ENCODE measurements at regions not wholly inside any gene's neighbourhood (a gene's known extent, or its start where the extent isn't known, plus 50 kb on each side); places are given as distances from the start of the nearest gene placed in this dataset.

DNA sequence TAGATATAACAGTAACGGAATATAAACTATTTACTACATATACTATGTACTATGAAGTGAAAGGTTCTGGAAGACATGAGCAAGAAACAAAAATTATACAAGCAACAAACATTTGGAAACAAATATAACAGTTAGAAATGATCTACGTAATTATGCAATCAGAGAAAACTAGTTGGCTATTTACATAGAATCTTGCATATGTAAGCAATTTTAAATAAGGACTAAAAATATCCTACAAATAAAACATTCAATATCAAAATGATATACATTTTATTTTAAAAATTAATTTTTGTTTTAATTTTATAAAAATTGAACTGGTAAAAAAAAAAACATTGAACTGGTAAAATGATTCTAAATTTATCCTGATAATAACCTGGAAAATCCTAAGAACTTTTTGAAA is 642.5 kb upstream of the PCDH10 start:
- DNase-seq (ENCODE audit: low read depth in 2 of 3, low spot score in 2 of 3): no peak

DNA sequence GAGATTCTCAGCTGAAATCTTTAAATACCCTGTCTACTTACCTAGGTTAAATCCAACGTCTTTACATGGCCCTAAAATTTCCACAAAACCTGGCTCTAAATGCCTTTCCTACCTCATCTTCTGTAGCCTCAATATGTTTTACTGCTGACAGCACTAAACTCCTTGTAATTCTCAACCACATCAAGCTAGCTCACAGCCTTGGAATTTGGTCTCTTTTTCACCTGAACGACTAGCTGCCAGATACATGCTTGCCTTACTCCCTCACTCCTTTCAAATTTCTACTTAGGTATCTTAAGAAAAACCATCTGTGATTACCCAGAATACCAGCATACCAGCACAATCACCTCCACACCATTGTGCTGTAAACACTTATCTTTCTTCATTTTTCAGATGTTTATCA is 635.6 kb upstream of the PCDH10 start:
- DNase-seq (ENCODE audit: low read depth in 2 of 3, low spot score in 2 of 3): no peak

DNA sequence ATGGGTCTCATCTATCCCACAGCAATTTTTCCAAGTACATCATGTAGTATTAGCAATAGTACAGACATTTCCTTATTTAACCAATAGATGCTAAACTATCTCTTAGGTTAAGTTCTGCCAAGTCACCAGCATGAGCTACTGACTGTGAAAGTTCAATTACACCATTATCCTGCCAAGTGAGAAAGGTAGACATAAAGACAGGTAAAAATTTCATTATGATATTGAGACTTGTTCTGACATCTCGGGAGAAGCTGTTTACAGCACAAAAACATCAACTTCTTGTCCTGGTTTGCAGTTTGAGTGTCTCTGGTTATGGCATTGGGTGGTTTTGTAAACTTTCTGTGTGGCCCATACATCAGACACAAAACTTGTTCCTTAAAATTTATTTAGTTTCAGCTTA is 622.4 kb upstream of the PCDH10 start:
- no peak for DNase-seq (ENCODE audit: low read depth in 2 of 3, low spot score in 2 of 3)

DNA sequence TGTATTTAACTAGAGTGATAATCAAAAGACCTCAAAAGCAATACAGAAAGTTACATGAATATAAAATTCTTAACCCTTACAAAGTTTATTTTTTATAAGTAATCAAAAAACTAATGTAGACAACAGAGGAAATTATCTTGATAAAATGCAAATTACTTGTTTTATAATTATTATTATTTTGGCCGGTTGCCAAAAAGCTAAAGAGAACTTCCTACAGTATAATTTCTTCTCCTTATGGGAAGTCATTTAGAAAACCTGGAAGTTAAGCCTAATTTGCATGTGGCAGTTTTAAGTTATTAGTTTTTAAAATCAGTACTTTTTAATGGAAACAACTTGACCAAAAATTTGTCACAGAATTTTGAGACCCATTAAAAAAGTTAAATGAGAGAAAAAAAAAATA is 621.3 kb upstream of the PCDH10 start:
- DNase-seq (ENCODE audit: low read depth in 2 of 3, low spot score in 2 of 3): no peak

DNA sequence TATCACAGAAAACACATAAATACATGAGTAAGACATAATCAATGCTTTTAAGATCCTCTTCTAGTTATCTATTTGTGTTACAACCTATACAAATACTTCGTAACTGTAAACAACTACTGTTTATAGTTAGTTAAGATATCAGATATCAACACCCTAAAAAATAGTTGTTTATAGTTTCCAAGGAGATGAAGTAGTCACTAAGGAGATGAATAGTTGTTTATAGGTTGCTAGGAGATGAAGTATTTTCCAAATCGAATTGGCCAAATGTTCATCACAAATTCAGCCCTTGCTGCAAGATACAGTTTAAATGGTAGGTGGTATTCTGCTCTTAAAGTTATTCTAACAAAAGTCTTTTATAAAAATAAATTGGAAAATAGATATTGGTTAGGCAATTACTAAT is 618.2 kb upstream of the PCDH10 start:
- no peak for DNase-seq (ENCODE audit: low read depth in 2 of 3, low spot score in 2 of 3)

DNA sequence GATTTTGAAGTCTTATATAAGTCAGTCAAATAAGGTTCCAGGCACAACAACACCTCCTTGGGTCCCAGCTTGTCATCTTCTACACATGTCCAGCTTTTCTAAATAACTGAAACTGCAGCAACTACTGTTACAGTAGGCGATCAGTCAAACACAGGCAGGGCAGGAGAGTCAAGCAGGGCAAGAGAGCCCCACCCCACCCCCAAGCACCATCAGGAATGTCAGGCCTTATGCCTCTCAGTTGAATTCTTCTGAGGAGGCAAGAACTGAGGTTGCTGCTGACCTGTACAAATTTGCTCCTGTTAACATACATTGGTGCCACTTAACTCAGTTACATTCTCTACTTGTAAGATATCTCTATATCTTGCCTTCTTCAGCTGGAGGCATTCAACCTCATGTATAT is 608.8 kb upstream of the PCDH10 start:
- no peak for DNase-seq (ENCODE audit: low read depth in 2 of 3, low spot score in 2 of 3)

DNA sequence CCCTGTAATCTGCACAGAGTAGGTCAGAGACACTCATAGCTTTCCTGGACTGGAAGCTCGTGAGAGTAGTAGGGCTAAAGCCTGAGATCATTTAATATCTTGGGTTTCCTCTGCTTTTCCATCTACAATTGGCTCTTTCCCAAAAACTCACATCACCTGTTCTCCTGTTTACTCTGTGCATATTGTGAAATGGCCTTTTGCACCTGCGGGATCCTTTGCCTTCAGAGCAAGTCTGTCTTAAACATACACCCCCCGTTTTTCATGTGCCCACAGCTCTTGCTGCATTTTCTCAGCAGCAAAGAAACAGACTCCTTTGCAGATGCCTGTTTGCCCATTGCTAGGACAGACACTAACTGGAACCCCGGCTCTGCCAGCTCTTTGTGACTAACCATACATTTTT is 608.3 kb upstream of the PCDH10 start:
- DNase-seq (ENCODE audit: low read depth in 2 of 3, low spot score in 2 of 3): no peak

DNA sequence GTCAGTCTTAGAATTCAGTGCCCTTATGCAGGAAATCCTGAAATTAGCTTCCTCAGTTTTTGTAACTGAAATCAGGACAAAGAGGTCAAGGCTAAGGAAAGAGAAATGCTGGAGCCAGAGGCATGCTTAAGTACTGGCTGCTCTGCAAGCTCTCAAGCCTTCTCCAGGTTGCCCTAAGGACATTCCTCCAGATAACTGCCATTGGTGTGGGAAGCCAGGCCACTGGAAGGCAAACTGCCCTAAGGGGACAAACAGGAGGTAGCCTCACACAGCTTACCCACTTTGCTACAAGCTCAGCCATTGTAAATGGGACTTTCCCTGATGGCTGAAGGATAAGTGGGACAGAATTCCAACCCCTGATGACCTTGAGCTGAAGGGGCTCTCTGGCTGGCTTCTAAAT is 606.9 kb upstream of the PCDH10 start:
- no peak for DNase-seq (ENCODE audit: low read depth in 2 of 3, low spot score in 2 of 3)

DNA sequence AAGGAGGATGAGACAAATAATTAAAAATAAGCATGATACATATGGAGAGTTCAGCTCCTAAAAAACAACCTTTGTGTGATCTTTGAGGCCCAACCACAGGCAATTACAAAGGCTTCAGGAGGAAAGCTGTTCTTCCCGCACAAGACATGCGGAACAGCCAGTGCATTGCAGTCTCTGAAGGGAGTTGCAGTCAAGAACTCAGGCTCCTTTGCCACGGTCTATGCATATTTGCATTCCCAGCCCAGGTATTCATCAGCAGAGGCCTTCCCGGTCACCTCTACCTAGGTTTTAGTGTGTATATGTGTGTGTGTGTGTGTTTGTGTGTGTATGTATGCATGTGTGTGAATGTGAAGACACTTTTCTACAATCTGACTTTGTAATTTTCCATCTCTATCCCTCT is 600.6 kb upstream of the PCDH10 start:
- DNase-seq (ENCODE audit: low read depth in 2 of 3, low spot score in 2 of 3): no peak

DNA sequence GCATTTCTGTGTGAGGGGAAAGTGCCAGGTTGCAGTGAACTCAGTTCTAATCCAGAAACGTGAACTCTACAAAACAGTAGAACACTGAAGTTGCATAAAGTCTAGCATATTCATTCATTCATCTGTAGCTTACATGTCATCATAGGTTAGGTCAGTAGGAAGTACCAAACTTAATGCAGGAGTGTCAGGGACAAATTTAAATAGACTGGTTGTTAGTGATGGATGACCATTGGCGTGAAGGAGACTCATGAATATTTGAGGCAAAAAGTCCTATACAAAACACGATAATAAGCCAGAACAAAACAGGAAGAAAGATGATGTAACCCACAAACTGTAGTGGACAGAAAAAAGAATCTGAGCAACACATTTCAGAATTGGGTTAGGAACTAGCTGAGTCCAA is 592.8 kb upstream of the PCDH10 start:
- no peak for DNase-seq (ENCODE audit: low read depth in 2 of 3, low spot score in 2 of 3)

DNA sequence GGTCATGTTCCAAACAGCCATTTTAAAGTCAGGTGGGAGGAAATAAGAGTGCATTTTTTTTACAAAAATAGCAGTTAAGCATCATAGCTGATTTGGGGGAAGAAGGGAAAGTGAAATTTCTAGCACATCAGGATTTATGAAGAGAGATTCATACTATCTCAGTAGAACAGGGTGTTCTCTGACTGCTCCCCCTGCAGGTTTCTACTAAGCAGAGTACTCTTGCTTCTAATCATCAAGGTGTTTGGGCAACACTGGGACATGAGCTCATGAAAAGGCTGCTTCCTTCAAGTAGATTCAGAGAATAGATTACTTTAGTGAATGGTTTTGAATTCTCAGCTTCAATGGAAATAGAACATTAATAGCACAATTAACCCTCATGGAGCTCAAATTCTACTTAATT is 591.4 kb upstream of the PCDH10 start:
- no peak for DNase-seq (ENCODE audit: low read depth in 2 of 3, low spot score in 2 of 3)

DNA sequence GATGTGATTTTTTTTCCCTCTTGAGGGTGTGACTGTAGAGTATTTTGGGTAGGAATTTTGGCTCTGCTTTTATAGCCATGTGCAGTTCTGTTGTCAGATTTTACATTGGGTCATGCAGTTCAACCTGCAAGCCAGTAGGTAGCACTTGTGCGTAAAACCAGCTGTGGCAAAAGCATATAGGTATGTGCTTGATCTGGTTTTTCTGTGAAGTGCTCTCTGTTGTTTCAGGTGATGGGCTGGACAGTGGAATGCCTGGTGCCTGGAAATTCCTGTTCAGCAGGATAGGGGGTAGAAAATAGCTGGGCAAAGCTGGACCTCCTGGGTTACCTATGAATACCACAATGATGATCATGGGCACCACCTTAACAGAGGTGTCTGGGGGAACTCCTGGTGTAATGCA is 584.2 kb upstream of the PCDH10 start:
- DNase-seq (ENCODE audit: low read depth in 2 of 3, low spot score in 2 of 3): no peak

DNA sequence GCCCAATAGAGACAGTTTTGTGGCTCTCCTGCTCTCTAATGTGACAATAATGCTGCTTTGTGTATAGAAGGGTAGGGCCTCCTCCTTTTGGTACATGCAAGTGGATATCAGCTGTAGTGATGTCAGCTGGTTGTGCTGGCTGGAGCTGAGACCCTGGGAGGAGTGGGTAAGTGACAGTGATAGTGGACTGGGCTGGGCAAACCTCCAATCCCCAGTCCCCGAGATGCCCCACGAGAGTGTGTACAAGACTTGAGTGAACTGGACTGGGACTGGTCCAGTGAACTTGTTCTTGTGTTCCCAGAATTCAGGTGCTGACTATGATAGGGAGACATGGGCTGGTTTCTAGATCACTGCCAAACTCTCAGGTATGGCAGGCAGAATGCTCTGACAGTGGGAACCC is 583.6 kb upstream of the PCDH10 start:
- DNase-seq (ENCODE audit: low read depth in 2 of 3, low spot score in 2 of 3): no peak

DNA sequence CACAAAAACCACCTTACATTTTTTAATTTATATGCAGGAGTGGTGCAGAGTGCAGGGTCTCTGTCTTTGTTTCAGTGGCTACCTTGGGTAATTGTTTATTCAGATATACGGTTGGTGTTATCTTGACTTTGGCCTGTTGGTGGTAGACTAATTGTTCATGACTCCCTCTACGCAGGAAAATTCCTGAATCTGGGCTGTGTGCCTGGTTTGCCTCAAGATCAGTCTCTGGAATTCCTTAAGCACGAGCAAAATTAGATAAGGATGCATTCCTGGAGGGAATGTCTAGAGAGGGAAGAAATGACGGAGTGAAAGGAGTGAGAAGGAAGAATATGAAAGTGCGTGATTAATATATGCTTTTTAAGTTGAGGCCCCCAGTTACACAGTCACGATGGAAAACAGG is 576.9 kb upstream of the PCDH10 start:
- DNase-seq (ENCODE audit: low read depth in 2 of 3, low spot score in 2 of 3): no peak

DNA sequence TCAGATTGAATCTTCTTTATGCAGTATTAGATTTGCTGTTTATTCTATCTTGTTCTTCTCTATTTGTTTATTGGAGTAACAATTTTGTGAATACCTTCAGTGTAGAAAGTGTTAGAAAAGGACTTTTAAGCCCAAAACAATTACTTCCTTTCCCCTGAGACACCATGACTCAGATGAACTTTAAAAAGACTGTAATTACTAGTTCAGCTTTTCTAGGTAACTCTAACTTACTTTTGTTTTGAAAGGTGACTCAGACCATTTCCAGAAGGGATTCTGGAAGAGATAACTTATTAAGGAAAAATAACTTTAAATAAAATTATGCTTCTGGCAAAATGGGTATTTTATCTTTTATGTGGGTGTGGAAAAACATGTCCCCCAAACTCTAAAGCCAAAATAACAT is 561.5 kb upstream of the PCDH10 start:
- no peak for DNase-seq (ENCODE audit: low read depth in 2 of 3, low spot score in 2 of 3)

DNA sequence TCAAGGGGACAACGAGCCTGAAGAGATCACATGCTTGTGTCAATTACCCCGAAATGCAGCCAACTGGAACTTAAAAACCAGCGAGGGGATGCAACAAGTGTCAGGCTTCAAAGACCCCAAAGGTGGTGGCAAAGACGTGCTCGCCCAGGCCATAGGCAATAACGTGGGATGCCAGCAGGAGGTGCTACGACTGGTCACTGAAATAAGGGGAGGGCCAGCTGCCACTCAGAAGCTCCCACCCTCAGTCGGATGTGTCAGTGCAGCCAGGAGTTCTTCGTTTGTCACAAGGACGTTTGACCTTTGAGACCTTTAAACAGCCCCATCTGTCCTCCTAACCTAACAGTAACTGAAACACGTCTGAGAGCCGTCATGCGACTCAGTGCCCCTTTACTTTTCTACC is 556.8 kb upstream of the PCDH10 start:
- DNase-seq (ENCODE audit: low read depth in 2 of 3, low spot score in 2 of 3): no peak

DNA sequence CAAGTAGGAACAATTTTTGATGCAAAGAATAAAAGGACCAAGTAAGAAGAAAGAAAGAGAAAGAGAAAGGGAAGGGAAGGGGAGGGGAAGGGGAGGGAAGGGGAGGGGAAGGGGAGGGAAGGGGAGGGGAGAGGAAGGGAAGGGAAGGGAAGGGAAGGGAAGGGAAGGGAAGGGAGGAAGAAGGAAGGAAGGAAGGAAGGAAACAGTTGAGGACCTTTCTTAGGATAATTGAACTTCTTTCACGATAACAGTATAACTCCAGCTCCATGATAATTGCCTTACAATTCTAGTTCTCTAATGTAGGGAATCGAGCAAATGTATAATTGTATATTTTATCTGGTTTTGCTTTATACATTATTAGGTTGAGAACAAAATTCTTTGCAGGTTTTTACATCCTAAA is 556.2 kb upstream of the PCDH10 start:
- DNase-seq (ENCODE audit: low read depth in 2 of 3, low spot score in 2 of 3): no peak

DNA sequence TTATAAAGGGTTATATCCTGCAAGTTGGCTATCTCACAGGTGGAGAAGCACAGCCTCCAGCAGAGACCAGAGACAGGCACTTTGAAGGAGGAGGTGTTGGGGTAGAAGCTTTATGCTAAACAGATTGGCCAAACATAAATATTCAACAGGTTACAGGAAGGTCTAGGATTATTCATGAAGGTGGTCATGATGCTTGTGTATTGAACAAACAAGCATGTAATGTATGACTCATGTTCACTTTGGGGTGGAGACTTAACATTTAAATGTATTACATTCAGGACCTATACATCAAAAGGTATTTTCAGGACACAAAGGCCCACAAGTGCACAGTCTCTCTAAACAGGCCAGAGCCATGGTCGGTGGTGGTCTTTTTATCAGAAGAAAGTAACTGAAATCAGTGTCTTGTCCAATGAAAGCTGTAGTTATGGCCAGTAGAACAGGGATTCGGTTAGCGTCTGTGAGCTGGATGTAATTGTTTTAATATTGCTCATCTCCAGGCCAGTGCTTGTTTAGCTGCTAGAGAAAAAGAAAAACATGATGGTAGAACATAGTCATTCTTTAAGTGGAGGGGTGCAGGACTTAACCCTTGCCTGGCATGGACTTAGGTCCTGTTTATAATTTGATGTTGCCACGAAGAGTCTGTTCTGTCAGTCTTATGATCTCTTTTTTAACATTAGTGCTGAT is 555.2 kb upstream of the PCDH10 start:
- no peak for DNase-seq (ENCODE audit: low read depth in 2 of 3, low spot score in 2 of 3)

DNA sequence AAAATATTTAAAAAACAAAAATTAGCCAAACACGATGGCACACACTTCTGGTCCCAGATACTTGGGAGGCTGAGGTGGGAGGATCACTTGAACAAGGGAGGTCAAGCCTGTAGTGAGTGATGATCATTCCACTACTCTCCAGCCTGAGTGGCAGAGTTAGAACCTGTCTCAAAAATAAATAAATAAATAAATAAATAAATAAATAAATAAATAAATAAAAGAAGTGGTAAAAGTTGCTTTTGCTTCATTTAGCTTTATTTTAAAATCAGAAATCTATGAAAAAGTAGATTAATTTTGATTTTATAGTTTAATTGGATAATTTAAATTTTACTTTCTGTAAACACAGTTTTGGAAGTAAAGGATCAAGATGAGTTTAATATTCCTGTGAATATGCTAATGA is 552.9 kb upstream of the PCDH10 start:
- DNase-seq (ENCODE audit: low read depth in 2 of 3, low spot score in 2 of 3): no peak

DNA sequence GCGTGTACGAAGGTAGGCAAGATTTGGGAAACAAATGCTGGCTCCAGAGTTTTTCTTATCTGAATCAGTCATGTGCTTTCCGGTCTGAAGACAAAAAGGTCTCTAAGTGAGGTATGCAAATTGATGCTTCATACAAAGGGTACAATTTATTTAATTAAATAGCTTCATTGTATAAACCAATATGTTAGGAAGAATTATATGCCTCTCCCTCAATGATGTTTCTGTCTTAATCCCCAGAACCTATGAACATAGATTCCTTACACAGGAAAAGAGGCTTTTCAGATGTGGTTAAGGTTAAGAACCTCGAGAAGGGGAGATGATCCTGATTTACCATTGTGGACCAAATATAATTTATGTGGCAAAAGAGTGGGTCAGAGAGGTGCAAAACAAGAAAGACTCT is 543.5 kb upstream of the PCDH10 start:
- DNase-seq (ENCODE audit: low read depth in 2 of 3, low spot score in 2 of 3): no peak

DNA sequence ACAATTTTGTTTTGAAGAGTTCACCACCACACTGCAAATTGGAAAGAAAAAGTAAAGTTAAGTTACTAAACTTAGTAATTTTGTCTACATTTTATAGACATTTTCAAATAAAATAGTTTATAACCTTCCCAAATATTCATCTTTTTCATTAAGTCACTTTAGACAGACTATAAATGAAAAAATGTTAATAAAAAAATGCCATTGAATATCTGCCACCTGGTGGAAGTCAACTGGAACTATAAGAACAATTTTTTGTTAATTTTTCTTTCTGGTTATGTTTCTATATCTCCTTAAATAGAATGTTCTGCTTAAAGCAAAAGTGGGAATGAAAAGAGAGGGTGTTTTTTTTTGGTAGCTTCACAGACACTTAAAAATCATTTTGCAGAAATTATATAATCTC is 534.4 kb upstream of the PCDH10 start:
- no peak for DNase-seq (ENCODE audit: low read depth in 2 of 3, low spot score in 2 of 3)

DNA sequence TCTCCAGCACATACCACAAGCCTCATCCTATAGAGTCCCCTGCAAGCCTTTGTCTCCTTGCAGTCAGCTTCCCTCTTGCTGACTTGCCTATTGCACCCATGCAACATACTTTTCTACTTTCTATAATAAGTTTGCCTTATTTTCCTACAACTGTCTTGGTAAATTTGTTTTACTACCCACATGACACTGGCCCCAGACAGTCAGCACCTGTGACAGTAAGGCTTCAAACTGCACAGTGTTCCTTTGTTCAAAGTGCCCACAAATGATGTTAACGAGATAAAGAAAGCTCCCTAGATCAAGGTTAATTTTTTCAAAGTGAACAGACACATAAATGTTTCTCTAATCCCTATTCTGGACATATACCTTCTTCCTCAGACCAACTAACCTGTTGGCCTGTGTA is 529.1 kb upstream of the PCDH10 start:
- no peak for DNase-seq (ENCODE audit: low read depth in 2 of 3, low spot score in 2 of 3)

DNA sequence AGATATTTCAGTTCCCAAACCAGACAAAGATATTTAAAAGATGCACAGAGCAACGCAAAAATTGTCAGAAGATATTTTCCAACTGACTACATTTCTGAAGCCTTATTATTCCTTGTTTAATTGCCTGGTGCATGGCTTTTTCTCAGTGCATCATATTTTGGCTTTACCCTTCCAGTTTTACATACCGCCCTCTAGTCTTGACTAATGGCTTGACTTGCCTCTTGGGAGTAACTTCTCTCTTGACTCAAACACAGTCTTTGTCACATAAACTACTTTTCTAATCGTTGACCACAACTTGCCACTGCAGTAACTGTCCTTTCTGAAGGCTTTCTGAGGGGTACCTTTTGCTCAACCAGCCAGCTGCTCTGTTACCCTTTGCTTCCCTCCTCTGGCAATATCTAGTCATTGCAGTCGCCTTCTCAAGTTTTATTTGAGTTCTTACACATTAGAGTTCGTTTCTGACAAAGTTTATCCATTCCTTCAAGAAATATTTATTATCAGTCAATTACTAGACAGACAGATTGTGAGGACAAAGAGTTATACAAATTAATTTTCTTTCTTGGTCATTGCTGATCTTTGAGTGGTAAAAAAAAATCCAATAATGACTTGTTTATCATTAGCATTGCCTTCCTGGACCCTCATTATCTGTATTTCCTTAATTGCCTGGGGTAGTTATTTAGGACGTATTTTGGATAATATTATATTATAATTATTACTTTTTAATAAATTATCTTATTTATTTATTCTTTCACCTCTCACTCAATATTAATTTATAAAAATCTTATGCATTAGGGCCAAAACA is 506.9 kb upstream of the PCDH10 start:
- DNase-seq (ENCODE audit: low read depth in 2 of 3, low spot score in 2 of 3): peak in 2 of 3 donors; percentile 14 to 39
